NB4 (cell line): ENCODE measurements at regions not wholly inside any gene's neighbourhood (a gene's known extent, or its start where the extent isn't known, plus 50 kb on each side); places are given as distances from the start of the nearest gene placed in this dataset.

ENCODE experiments used
- CTCF ChIP-seq: IDR thresholded peaks from one replicate; pipeline ENCODE4 v1.5.1; 2012; ENCODE audit warnings: low read depth, low read length
- MAX ChIP-seq: IDR thresholded peaks from 2 replicates; pipeline ENCODE4 v1.6.1; 2011; ENCODE audit warnings: low read depth, low read length
- MYC ChIP-seq: IDR thresholded peaks from 2 replicates; pipeline ENCODE4 v1.6.1; 2011; ENCODE audit warnings: low read depth, low read length
- POLR2A ChIP-seq: IDR thresholded peaks from 2 replicates; pipeline ENCODE4 v1.6.1; 2011; ENCODE audit warnings: mild to moderate bottlenecking; ENCODE audit not compliant: insufficient read length; ENCODE audit errors: extremely low read depth

GRCh38 chr4:1562771-1563170 lies 121.3 kb downstream of the FAM53A start:
- TF ChIP-seq POLR2A (no peak), CTCF (no peak), MAX (no peak), MYC (no peak)
